Neural progenitor cell (in vitro differentiated cells): ENCODE measurements at regions not wholly inside any gene's neighbourhood (a gene's known extent, or its start where the extent isn't known, plus 50 kb on each side); places are given as distances from the start of the nearest gene placed in this dataset.

Experiments
- DNase-seq: peaks from one replicate; pipeline ENCODE4 v3.0.0-alpha.2; 2016; ENCODE audit warnings: low spot score
- H2AFZ ChIP-seq: fragments of 200-600 bp; sonication (generic); replicated peaks from 2 replicates; pipeline ENCODE4 v1.6.1; 2016; ENCODE audit warnings: antibody characterized with exemption
- H3F3A ChIP-seq: fragments of 200-600 bp; sonication (generic); 2 replicates; pipeline ENCODE4 v1.6.1; 2016; ENCODE audit warnings: antibody characterized with exemption, low read depth
- H3K27ac ChIP-seq: fragments of 200-600 bp; sonication (generic); 2 replicates; pipeline ENCODE4 v1.5.1; 2016; ENCODE audit warnings: mild to moderate bottlenecking
- H3K27me3 ChIP-seq: fragments of 200-600 bp; sonication (generic); 2 replicates; pipeline ENCODE4 v1.6.1; 2016; ENCODE audit warnings: mild to moderate bottlenecking, moderate library complexity
- H3K36me3 ChIP-seq: fragments of 200-600 bp; sonication (generic); 2 replicates; pipeline ENCODE4 v1.5.1; 2016
- H3K4me1 ChIP-seq: fragments of 200-600 bp; sonication (generic); 2 replicates; pipeline ENCODE4 v1.6.1; 2016; ENCODE audit warnings: mixed run types
- H3K4me2 ChIP-seq: fragments of 200-600 bp; sonication (generic); 2 replicates; pipeline ENCODE4 v1.6.1; 2016
- H3K4me3 ChIP-seq: fragments of 200-600 bp; sonication (generic); 2 replicates; pipeline ENCODE4 v1.5.1; 2016
- H3K79me2 ChIP-seq: fragments of 200-600 bp; sonication (generic); 2 replicates; pipeline ENCODE4 v1.6.1; 2016; ENCODE audit warnings: low read depth
- H3K9ac ChIP-seq: fragments of 200-600 bp; sonication (generic); 2 replicates; pipeline ENCODE4 v1.6.1; 2016
- H3K9me3 ChIP-seq: fragments of 200-600 bp; sonication (generic); 2 replicates; pipeline ENCODE4 v1.5.1; 2016; ENCODE audit warnings: low read depth
- H4K20me1 ChIP-seq: fragments of 200-600 bp; sonication (generic); 2 replicates; pipeline ENCODE4 v1.6.1; 2016; ENCODE audit warnings: low read depth
- H3K27ac Mint-ChIP-seq: 3 replicates; pipeline ENCODE4 v1.8.0; 2021; ENCODE audit warnings: mixed read lengths
- H3K27me3 Mint-ChIP-seq: 2 replicates; pipeline ENCODE4 v1.8.0; 2022; ENCODE audit warnings: low read depth, mild to moderate bottlenecking, inconsistent platforms, moderate library complexity, mixed read lengths; ENCODE audit not compliant: insufficient read depth
- H3K36me3 Mint-ChIP-seq: 3 replicates; pipeline ENCODE4 v1.8.0; 2021; ENCODE audit warnings: mixed read lengths
- H3K4me1 Mint-ChIP-seq: 3 replicates; pipeline ENCODE4 v1.8.0; 2021; ENCODE audit warnings: mixed read lengths
- H3K4me3 Mint-ChIP-seq: 3 replicates; pipeline ENCODE4 v1.8.0; 2021; ENCODE audit warnings: mild to moderate bottlenecking, moderate library complexity, mixed read lengths
- H3K9me3 Mint-ChIP-seq: 3 replicates; pipeline ENCODE4 v1.8.0; 2020; ENCODE audit warnings: mixed read lengths
- EZH2 ChIP-seq: fragments of 200-600 bp; sonication (generic); IDR thresholded peaks from 2 replicates; pipeline ENCODE4 v1.6.1; 2017; ENCODE audit warnings: antibody characterized with exemption, mild to moderate bottlenecking, moderate library complexity
- EZH2phosphoT487 ChIP-seq: fragments of 200-600 bp; sonication (generic); IDR thresholded peaks from 2 replicates; pipeline ENCODE4 v1.6.1; 2017; ENCODE audit warnings: antibody characterized with exemption
- TF ChIP-seq, protein P1 (sequence below): fragments of 200-600 bp; sonication (generic); IDR thresholded peaks from 2 replicates; pipeline ENCODE4 v1.5.1; 2017; ENCODE audit warnings: antibody characterized with exemption, mild to moderate bottlenecking

DNA sequence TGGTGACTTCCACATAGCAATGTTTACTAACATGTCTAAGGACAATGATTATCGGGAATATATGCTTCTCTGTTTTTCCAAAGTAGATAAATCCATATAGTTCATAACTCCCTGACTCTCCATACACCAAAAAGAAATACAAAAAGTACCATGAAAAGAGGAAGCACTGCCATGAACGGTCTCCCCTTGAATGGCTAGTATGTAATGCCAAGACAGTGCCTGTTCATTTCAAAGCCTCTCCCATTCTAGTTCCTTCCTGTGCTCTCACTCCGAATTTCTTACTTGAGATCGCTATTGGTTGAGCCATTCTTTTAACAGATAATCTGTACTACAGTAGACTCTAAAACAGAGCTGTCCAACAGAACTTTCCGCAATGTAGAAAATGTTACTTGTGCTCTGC lies 54.8 kb upstream of the EDN1 start:
- Histone ChIP-seq H4K20me1 (no peaks in the 10 kb centered on the region), H3K4me3 (no peak overlapping the region), H3K4me2 (no peak overlapping the region), H3K27me3 (no peaks in the 10 kb centered on the region), H3F3A (peaks cover 29% of the 10 kb centered on the region), H2AFZ (no peak overlapping the region), H3K27ac (no peak overlapping the region), H3K36me3 (no peaks in the 10 kb centered on the region), H3K79me2 (no peaks in the 10 kb centered on the region), H3K9me3 (no peaks in the 10 kb centered on the region), H3K9ac (no peak overlapping the region), H3K4me1 (peaks cover 33% of the 10 kb centered on the region)
- Mint-ChIP-seq H3K36me3 (no peaks in the 10 kb centered on the region), H3K9me3 (no peaks in the 10 kb centered on the region), H3K27ac (no peak overlapping the region), H3K27me3 (no peaks in the 10 kb centered on the region), H3K4me3 (no peak overlapping the region), H3K4me1 (peaks cover 17% of the 10 kb centered on the region)
- TF ChIP-seq EZH2phosphoT487: no peak
- no peak for TF ChIP-seq EZH2
- TF ChIP-seq, protein P1, sequence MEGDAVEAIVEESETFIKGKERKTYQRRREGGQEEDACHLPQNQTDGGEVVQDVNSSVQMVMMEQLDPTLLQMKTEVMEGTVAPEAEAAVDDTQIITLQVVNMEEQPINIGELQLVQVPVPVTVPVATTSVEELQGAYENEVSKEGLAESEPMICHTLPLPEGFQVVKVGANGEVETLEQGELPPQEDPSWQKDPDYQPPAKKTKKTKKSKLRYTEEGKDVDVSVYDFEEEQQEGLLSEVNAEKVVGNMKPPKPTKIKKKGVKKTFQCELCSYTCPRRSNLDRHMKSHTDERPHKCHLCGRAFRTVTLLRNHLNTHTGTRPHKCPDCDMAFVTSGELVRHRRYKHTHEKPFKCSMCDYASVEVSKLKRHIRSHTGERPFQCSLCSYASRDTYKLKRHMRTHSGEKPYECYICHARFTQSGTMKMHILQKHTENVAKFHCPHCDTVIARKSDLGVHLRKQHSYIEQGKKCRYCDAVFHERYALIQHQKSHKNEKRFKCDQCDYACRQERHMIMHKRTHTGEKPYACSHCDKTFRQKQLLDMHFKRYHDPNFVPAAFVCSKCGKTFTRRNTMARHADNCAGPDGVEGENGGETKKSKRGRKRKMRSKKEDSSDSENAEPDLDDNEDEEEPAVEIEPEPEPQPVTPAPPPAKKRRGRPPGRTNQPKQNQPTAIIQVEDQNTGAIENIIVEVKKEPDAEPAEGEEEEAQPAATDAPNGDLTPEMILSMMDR: no peak
- DNase-seq: no peak

DNA sequence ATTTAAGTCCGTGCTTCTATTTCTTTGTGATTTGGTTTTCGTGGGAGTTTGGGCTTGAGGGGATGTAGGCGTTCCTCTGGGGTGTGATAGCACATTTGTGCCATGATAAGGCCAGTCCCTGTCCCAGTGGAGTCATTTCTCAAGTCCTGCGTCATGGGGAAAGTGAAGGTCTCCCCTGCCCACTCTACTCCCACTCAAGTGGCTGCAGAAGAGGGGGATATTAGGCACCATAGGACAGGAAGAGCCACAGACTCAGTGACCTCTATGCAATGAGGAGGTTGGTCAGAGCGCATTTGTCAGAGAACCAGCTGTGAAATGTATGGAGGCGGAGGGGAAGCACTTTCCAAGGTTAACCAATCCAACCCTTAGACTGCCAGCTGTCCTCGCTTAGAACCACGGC lies 51.9 kb upstream of the EDN1 start:
- H3K4me1 ChIP-seq: peaks cover 15% of the 10 kb centered on the region
- H3K27me3 ChIP-seq: no peaks in the 10 kb centered on the region
- Mint-ChIP-seq H3K36me3 (no peaks in the 10 kb centered on the region), H3K4me1 (peaks cover 10% of the 10 kb centered on the region), H3K4me3 (no peak overlapping the region), H3K27ac (no peak overlapping the region), H3K9me3 (no peaks in the 10 kb centered on the region), H3K27me3 (no peaks in the 10 kb centered on the region)
- H3K4me3 ChIP-seq: no peak overlapping the region
- H3K36me3 ChIP-seq: no peaks in the 10 kb centered on the region
- H4K20me1 ChIP-seq: no peaks in the 10 kb centered on the region
- no peak overlapping the region for H3K9ac ChIP-seq
- no peaks in the 10 kb centered on the region for H3K79me2 ChIP-seq
- H3K9me3 ChIP-seq: no peaks in the 10 kb centered on the region
- DNase-seq: no peak
- no peak overlapping the region for H3K4me2 ChIP-seq
- no peak overlapping the region for H3K27ac ChIP-seq
- no peak overlapping the region for H2AFZ ChIP-seq
- TF ChIP-seq, protein P1: no peak
- no peak for TF ChIP-seq EZH2phosphoT487
- H3F3A ChIP-seq: peaks cover 12% of the 10 kb centered on the region
